ENCODE measurements at regions not wholly inside any gene's neighbourhood (a gene's known extent, or its start where the extent isn't known, plus 50 kb on each side); places are given as distances from the start of the nearest gene placed in this dataset.

- Histone ChIP-seq H3K27ac (no peak overlapping the region), H3K4me3 (ENCODE audit: low read depth, low read length) (no peak overlapping the region), H3K27me3 (replicated peaks) (no peaks in the 10 kb centered on the region), H3K36me3 (replicated peaks) (no peaks in the 10 kb centered on the region)
- in situ Hi-C loops (cut with HindIII; ENCODE audit: low pct_ligation_motif_present, low sequenced_read_pairs) = no loop called here
- TF ChIP-seq CTCF (IDR thresholded peaks at IDR 0.05; ENCODE audit: low read depth, low read length, missing control alignments) = no peak
- DNase-seq = no peak
These were observed 803.4 kb upstream of the CDH6 start for GRCh38 chr5:30390095-30390494.

GRCh38 chr5:30387974-30388632, 805.4 kb upstream of the CDH6 start:
- Histone ChIP-seq H3K27ac (no peak overlapping the region), H3K27me3 (replicated peaks) (no peaks in the 10 kb centered on the region), H3K4me3 (ENCODE audit: low read depth, low read length) (no peak overlapping the region), H3K36me3 (replicated peaks) (no peaks in the 10 kb centered on the region)
- in situ Hi-C loops (cut with HindIII; ENCODE audit: low pct_ligation_motif_present, low sequenced_read_pairs) = no loop called here
- no peak for TF ChIP-seq CTCF (IDR thresholded peaks at IDR 0.05; ENCODE audit: low read depth, low read length, missing control alignments)
- no peak for DNase-seq

GRCh38 chr5:30385754-30386153, 807.7 kb upstream of the CDH6 start:
- Histone ChIP-seq H3K36me3 (replicated peaks) (no peaks in the 10 kb centered on the region), H3K27ac (no peak overlapping the region), H3K27me3 (replicated peaks) (no peaks in the 10 kb centered on the region), H3K4me3 (ENCODE audit: low read depth, low read length) (no peak overlapping the region)
- in situ Hi-C loops (cut with HindIII; ENCODE audit: low pct_ligation_motif_present, low sequenced_read_pairs) = no loop called here
- TF ChIP-seq CTCF (IDR thresholded peaks at IDR 0.05; ENCODE audit: low read depth, low read length, missing control alignments) = no peak
- DNase-seq = no peak

GRCh38 chr5:30384171-30384570, 809.3 kb upstream of the CDH6 start:
- Histone ChIP-seq H3K27me3 (replicated peaks) (no peaks in the 10 kb centered on the region), H3K27ac (no peak overlapping the region), H3K36me3 (replicated peaks) (no peaks in the 10 kb centered on the region), H3K4me3 (ENCODE audit: low read depth, low read length) (no peak overlapping the region)
- no peak for DNase-seq
- TF ChIP-seq CTCF (IDR thresholded peaks at IDR 0.05; ENCODE audit: low read depth, low read length, missing control alignments) = no peak
- in situ Hi-C loops (cut with HindIII; ENCODE audit: low pct_ligation_motif_present, low sequenced_read_pairs) = no loop called here

- no peak overlapping the region for H3K4me3 ChIP-seq (ENCODE audit: low read depth, low read length)
- TF ChIP-seq CTCF (IDR thresholded peaks at IDR 0.05; ENCODE audit: low read depth, low read length, missing control alignments) = no peak
- no peak overlapping the region for H3K27ac ChIP-seq
- in situ Hi-C loops (cut with HindIII; ENCODE audit: low pct_ligation_motif_present, low sequenced_read_pairs) = no loop called here
- no peaks in the 10 kb centered on the region for H3K27me3 ChIP-seq (replicated peaks)
- DNase-seq = no peak
- no peaks in the 10 kb centered on the region for H3K36me3 ChIP-seq (replicated peaks)
These were observed 813.3 kb upstream of the CDH6 start for GRCh38 chr5:30380228-30380627.

- H3K4me3 ChIP-seq (ENCODE audit: low read depth, low read length) = no peak overlapping the region
- no peak overlapping the region for H3K27ac ChIP-seq
- H3K36me3 ChIP-seq (replicated peaks) = no peaks in the 10 kb centered on the region
- H3K27me3 ChIP-seq (replicated peaks) = no peaks in the 10 kb centered on the region
- no peak for TF ChIP-seq CTCF (IDR thresholded peaks at IDR 0.05; ENCODE audit: low read depth, low read length, missing control alignments)
- in situ Hi-C loops (cut with HindIII; ENCODE audit: low pct_ligation_motif_present, low sequenced_read_pairs) = no loop called here
- no peak for DNase-seq
These were observed 816.6 kb upstream of the CDH6 start for GRCh38 chr5:30376848-30377247.

Data from brain microvascular endothelial cell (primary cell).